ENCODE measurements at regions not wholly inside any gene's neighbourhood (a gene's known extent, or its start where the extent isn't known, plus 50 kb on each side); places are given as distances from the start of the nearest gene placed in this dataset.

- Histone ChIP-seq H3K27ac (ENCODE audit: low read depth in 2 of 2, low read length in 1 of 2) (no peak overlapping the region), H3K27me3 (ENCODE audit: control insufficient read depth in 1 of 2, insufficient read depth in 2 of 2, low read length in 2 of 2) (no peaks in the 10 kb centered on the region), H3K4me3 (ENCODE audit: low read depth in 1 of 2, low read length in 2 of 2) (no peak overlapping the region), H3K36me3 (ENCODE audit: control insufficient read depth in 2 of 2, insufficient read depth in 2 of 2, low read length in 1 of 2) (no peaks in the 10 kb centered on the region), H3K4me1 (ENCODE audit: control insufficient read depth in 2 of 2, insufficient read depth in 2 of 2, low read length in 1 of 2) (no peaks in the 10 kb centered on the region), H3K9me3 (ENCODE audit: control insufficient read depth in 2 of 2, insufficient read depth in 1 of 2, low read depth in 1 of 2, low read length in 1 of 2) (peaks cover 0 to 3% of the 10 kb centered on the region in 2 donors)
- 66 to 68% methylated on average over 5 of the region's 5 CpGs for WGBS, 2 donors
Observed at GRCh38 chr9:87088621-87089365, 141.5 kb upstream of the GAS1 start.

GRCh38 chr9:87089506-87089905 lies 142.2 kb upstream of the GAS1 start:
- H3K27ac ChIP-seq (ENCODE audit: low read depth in 2 of 2, low read length in 1 of 2): no peak overlapping the region
- WGBS, 2 donors: 49 to 64% methylated on average over 2 of the region's 2 CpGs

GRCh38 chr9:87089929-87090328 lies 142.6 kb upstream of the GAS1 start:
- Histone ChIP-seq H3K36me3 (ENCODE audit: control insufficient read depth in 2 of 2, insufficient read depth in 2 of 2, low read length in 1 of 2) (no peaks in the 10 kb centered on the region), H3K27ac (ENCODE audit: low read depth in 2 of 2, low read length in 1 of 2) (no peak overlapping the region), H3K27me3 (ENCODE audit: control insufficient read depth in 1 of 2, insufficient read depth in 2 of 2, low read length in 2 of 2) (no peaks in the 10 kb centered on the region), H3K4me3 (ENCODE audit: low read depth in 1 of 2, low read length in 2 of 2) (no peak overlapping the region), H3K4me1 (ENCODE audit: control insufficient read depth in 2 of 2, insufficient read depth in 2 of 2, low read length in 1 of 2) (no peaks in the 10 kb centered on the region), H3K9me3 (ENCODE audit: control insufficient read depth in 2 of 2, insufficient read depth in 1 of 2, low read depth in 1 of 2, low read length in 1 of 2) (no peaks in the 10 kb centered on the region)

More at GRCh38 chr9:87089506-87089905, 142.2 kb upstream of the GAS1 start:
- Histone ChIP-seq H3K4me3 (ENCODE audit: low read depth in 1 of 2, low read length in 2 of 2) (no peak overlapping the region), H3K4me1 (ENCODE audit: control insufficient read depth in 2 of 2, insufficient read depth in 2 of 2, low read length in 1 of 2) (no peaks in the 10 kb centered on the region), H3K9me3 (ENCODE audit: control insufficient read depth in 2 of 2, insufficient read depth in 1 of 2, low read depth in 1 of 2, low read length in 1 of 2) (peaks cover 0 to under 1% of the 10 kb centered on the region in 2 donors), H3K27me3 (ENCODE audit: control insufficient read depth in 1 of 2, insufficient read depth in 2 of 2, low read length in 2 of 2) (no peaks in the 10 kb centered on the region), H3K36me3 (ENCODE audit: control insufficient read depth in 2 of 2, insufficient read depth in 2 of 2, low read length in 1 of 2) (no peaks in the 10 kb centered on the region)

GRCh38 chr9:87093777-87094176 lies 146.5 kb upstream of the GAS1 start:
- 83 to 93% methylated on average over 3 of the region's 3 CpGs for WGBS, 2 donors
- Histone ChIP-seq H3K27ac (ENCODE audit: low read depth in 2 of 2, low read length in 1 of 2) (no peak overlapping the region), H3K27me3 (ENCODE audit: control insufficient read depth in 1 of 2, insufficient read depth in 2 of 2, low read length in 2 of 2) (no peaks in the 10 kb centered on the region), H3K4me1 (ENCODE audit: control insufficient read depth in 2 of 2, insufficient read depth in 2 of 2, low read length in 1 of 2) (no peaks in the 10 kb centered on the region), H3K4me3 (ENCODE audit: low read depth in 1 of 2, low read length in 2 of 2) (no peak overlapping the region), H3K36me3 (ENCODE audit: control insufficient read depth in 2 of 2, insufficient read depth in 2 of 2, low read length in 1 of 2) (no peaks in the 10 kb centered on the region), H3K9me3 (ENCODE audit: control insufficient read depth in 2 of 2, insufficient read depth in 1 of 2, low read depth in 1 of 2, low read length in 1 of 2) (no peaks in the 10 kb centered on the region)

GRCh38 chr9:87095951-87096350 lies 148.6 kb upstream of the GAS1 start:
- no peaks in the 10 kb centered on the region for H3K4me1 ChIP-seq (ENCODE audit: control insufficient read depth in 2 of 2, insufficient read depth in 2 of 2, low read length in 1 of 2)
- WGBS, 2 donors: 67 to 79% methylated on average over 5 of the region's 5 CpGs
- H3K4me3 ChIP-seq (ENCODE audit: low read depth in 1 of 2, low read length in 2 of 2): no peak overlapping the region
- no peaks in the 10 kb centered on the region for H3K27me3 ChIP-seq (ENCODE audit: control insufficient read depth in 1 of 2, insufficient read depth in 2 of 2, low read length in 2 of 2)
- H3K9me3 ChIP-seq (ENCODE audit: control insufficient read depth in 2 of 2, insufficient read depth in 1 of 2, low read depth in 1 of 2, low read length in 1 of 2): no peaks in the 10 kb centered on the region
- H3K36me3 ChIP-seq (ENCODE audit: control insufficient read depth in 2 of 2, insufficient read depth in 2 of 2, low read length in 1 of 2): no peaks in the 10 kb centered on the region
- H3K27ac ChIP-seq (ENCODE audit: low read depth in 2 of 2, low read length in 1 of 2): no peak overlapping the region

GRCh38 chr9:87096506-87096905 lies 149.2 kb upstream of the GAS1 start:
- Histone ChIP-seq H3K27ac (ENCODE audit: low read depth in 2 of 2, low read length in 1 of 2) (no peak overlapping the region), H3K4me3 (ENCODE audit: low read depth in 1 of 2, low read length in 2 of 2) (no peak overlapping the region), H3K27me3 (ENCODE audit: control insufficient read depth in 1 of 2, insufficient read depth in 2 of 2, low read length in 2 of 2) (no peaks in the 10 kb centered on the region), H3K9me3 (ENCODE audit: control insufficient read depth in 2 of 2, insufficient read depth in 1 of 2, low read depth in 1 of 2, low read length in 1 of 2) (no peaks in the 10 kb centered on the region), H3K36me3 (ENCODE audit: control insufficient read depth in 2 of 2, insufficient read depth in 2 of 2, low read length in 1 of 2) (no peaks in the 10 kb centered on the region), H3K4me1 (ENCODE audit: control insufficient read depth in 2 of 2, insufficient read depth in 2 of 2, low read length in 1 of 2) (no peaks in the 10 kb centered on the region)
- WGBS, 2 donors: 87 to 91% methylated on average over 2 of the region's 2 CpGs

GRCh38 chr9:87097238-87097637 lies 149.9 kb upstream of the GAS1 start:
- no peaks in the 10 kb centered on the region for H3K27me3 ChIP-seq (ENCODE audit: control insufficient read depth in 1 of 2, insufficient read depth in 2 of 2, low read length in 2 of 2)
- H3K27ac ChIP-seq (ENCODE audit: low read depth in 2 of 2, low read length in 1 of 2): no peak overlapping the region
- H3K4me3 ChIP-seq (ENCODE audit: low read depth in 1 of 2, low read length in 2 of 2): no peak overlapping the region
- 72 to 81% methylated on average over 3 of the region's 3 CpGs for WGBS, 2 donors
- H3K36me3 ChIP-seq (ENCODE audit: control insufficient read depth in 2 of 2, insufficient read depth in 2 of 2, low read length in 1 of 2): no peaks in the 10 kb centered on the region
- H3K9me3 ChIP-seq (ENCODE audit: control insufficient read depth in 2 of 2, insufficient read depth in 1 of 2, low read depth in 1 of 2, low read length in 1 of 2): no peaks in the 10 kb centered on the region
- H3K4me1 ChIP-seq (ENCODE audit: control insufficient read depth in 2 of 2, insufficient read depth in 2 of 2, low read length in 1 of 2): no peaks in the 10 kb centered on the region

GRCh38 chr9:87099407-87099806 lies 152.1 kb upstream of the GAS1 start:
- Histone ChIP-seq H3K9me3 (ENCODE audit: control insufficient read depth in 2 of 2, insufficient read depth in 1 of 2, low read depth in 1 of 2, low read length in 1 of 2) (no peaks in the 10 kb centered on the region), H3K4me3 (ENCODE audit: low read depth in 1 of 2, low read length in 2 of 2) (no peak overlapping the region), H3K4me1 (ENCODE audit: control insufficient read depth in 2 of 2, insufficient read depth in 2 of 2, low read length in 1 of 2) (no peaks in the 10 kb centered on the region), H3K36me3 (ENCODE audit: control insufficient read depth in 2 of 2, insufficient read depth in 2 of 2, low read length in 1 of 2) (no peaks in the 10 kb centered on the region), H3K27ac (ENCODE audit: low read depth in 2 of 2, low read length in 1 of 2) (no peak overlapping the region), H3K27me3 (ENCODE audit: control insufficient read depth in 1 of 2, insufficient read depth in 2 of 2, low read length in 2 of 2) (no peaks in the 10 kb centered on the region)
- WGBS, 2 donors: 41 to 63% methylated on average over 1 of the region's 1 CpG

GRCh38 chr9:87100001-87100400 lies 152.7 kb upstream of the GAS1 start:
- Histone ChIP-seq H3K27ac (ENCODE audit: low read depth in 2 of 2, low read length in 1 of 2) (no peak overlapping the region), H3K9me3 (ENCODE audit: control insufficient read depth in 2 of 2, insufficient read depth in 1 of 2, low read depth in 1 of 2, low read length in 1 of 2) (no peaks in the 10 kb centered on the region), H3K4me3 (ENCODE audit: low read depth in 1 of 2, low read length in 2 of 2) (no peak overlapping the region), H3K36me3 (ENCODE audit: control insufficient read depth in 2 of 2, insufficient read depth in 2 of 2, low read length in 1 of 2) (no peaks in the 10 kb centered on the region), H3K27me3 (ENCODE audit: control insufficient read depth in 1 of 2, insufficient read depth in 2 of 2, low read length in 2 of 2) (no peaks in the 10 kb centered on the region), H3K4me1 (ENCODE audit: control insufficient read depth in 2 of 2, insufficient read depth in 2 of 2, low read length in 1 of 2) (no peaks in the 10 kb centered on the region)
- 28 to 56% methylated on average over 1 of the region's 1 CpG for WGBS, 2 donors

- Histone ChIP-seq H3K9me3 (ENCODE audit: control insufficient read depth in 2 of 2, insufficient read depth in 1 of 2, low read depth in 1 of 2, low read length in 1 of 2) (no peaks in the 10 kb centered on the region), H3K36me3 (ENCODE audit: control insufficient read depth in 2 of 2, insufficient read depth in 2 of 2, low read length in 1 of 2) (no peaks in the 10 kb centered on the region), H3K4me1 (ENCODE audit: control insufficient read depth in 2 of 2, insufficient read depth in 2 of 2, low read length in 1 of 2) (no peaks in the 10 kb centered on the region), H3K27ac (ENCODE audit: low read depth in 2 of 2, low read length in 1 of 2) (no peak overlapping the region), H3K27me3 (ENCODE audit: control insufficient read depth in 1 of 2, insufficient read depth in 2 of 2, low read length in 2 of 2) (no peaks in the 10 kb centered on the region), H3K4me3 (ENCODE audit: low read depth in 1 of 2, low read length in 2 of 2) (no peak overlapping the region)
- 79 to 89% methylated on average over 4 of the region's 4 CpGs for WGBS, 2 donors
Observed at GRCh38 chr9:87102126-87102525, 154.8 kb upstream of the GAS1 start.
